ENCODE measurements at regions not wholly inside any gene's neighbourhood (a gene's known extent, or its start where the extent isn't known, plus 50 kb on each side); places are given as distances from the start of the nearest gene placed in this dataset.
A peak's percentile ranks its signal among the peaks of the same experiment; 100 is the strongest.

DNA sequence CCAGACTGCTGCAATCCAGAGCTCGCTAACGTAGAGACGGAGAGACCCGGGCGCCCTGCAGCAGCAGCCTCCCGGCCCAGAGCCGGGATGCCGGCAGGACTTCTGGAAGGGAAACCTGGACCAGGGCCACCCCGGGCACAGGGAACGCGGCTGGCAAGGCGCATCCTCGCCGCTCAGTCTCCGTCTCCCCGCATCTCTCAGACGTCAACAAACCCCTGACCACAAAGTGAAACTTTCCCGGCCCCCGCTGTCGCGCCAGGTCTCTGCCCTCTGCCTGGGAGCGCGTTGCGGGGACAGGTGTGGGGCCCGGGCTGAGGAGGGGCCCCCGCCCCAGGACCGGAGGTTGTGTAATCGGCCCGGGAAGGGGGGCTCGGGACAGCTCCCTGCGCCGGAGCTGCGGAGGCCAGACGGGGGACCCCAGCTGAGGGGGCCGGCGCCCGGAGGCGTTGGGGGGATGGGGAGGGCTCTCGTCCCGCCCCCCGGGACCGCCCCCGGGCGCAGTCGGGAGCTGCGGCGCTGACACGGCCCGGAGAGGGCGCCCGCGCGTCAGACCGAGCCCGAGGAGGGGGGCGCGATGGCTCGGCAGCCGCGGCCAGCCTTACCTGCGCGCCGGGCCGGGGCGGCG, 116.6 kb upstream of the HIVEP3 start:
- TF ChIP-seq, protein P1, sequence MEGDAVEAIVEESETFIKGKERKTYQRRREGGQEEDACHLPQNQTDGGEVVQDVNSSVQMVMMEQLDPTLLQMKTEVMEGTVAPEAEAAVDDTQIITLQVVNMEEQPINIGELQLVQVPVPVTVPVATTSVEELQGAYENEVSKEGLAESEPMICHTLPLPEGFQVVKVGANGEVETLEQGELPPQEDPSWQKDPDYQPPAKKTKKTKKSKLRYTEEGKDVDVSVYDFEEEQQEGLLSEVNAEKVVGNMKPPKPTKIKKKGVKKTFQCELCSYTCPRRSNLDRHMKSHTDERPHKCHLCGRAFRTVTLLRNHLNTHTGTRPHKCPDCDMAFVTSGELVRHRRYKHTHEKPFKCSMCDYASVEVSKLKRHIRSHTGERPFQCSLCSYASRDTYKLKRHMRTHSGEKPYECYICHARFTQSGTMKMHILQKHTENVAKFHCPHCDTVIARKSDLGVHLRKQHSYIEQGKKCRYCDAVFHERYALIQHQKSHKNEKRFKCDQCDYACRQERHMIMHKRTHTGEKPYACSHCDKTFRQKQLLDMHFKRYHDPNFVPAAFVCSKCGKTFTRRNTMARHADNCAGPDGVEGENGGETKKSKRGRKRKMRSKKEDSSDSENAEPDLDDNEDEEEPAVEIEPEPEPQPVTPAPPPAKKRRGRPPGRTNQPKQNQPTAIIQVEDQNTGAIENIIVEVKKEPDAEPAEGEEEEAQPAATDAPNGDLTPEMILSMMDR (conservative IDR thresholded peaks at IDR 0.05): peak; percentile 46; the same call in 2 of the 3 replicates
- Histone ChIP-seq H3K4ac (ENCODE audit: low read depth, low read length) (no peak overlapping the region), H3K79me2 (ENCODE audit: insufficient read depth, low read length) (no peaks in the 10 kb centered on the region), H3K27ac (ENCODE audit: insufficient read length, low read depth, low read length) (no peak overlapping the region), H2BK12ac (ENCODE audit: insufficient read length, low read depth, low read length) (no peak overlapping the region), H3K18ac (ENCODE audit: insufficient read length, low read depth, low read length) (no peak overlapping the region), H3K23ac (ENCODE audit: insufficient read length, low read depth, low read length) (no peak overlapping the region), H4K91ac (ENCODE audit: insufficient read length, low read depth, low read length) (no peak overlapping the region), H4K20me1 (ENCODE audit: control insufficient read depth, insufficient read depth, insufficient read length) (no peaks in the 10 kb centered on the region), H4K5ac (ENCODE audit: insufficient read length, low read depth, low read length) (no peak overlapping the region), H3K14ac (ENCODE audit: insufficient read depth, low read length) (no peak overlapping the region), H3K79me1 (ENCODE audit: insufficient read depth, low read depth, low read length, poor library complexity, severe bottlenecking) (no peaks in the 10 kb centered on the region), H2BK5ac (ENCODE audit: insufficient read length, low read length) (no peak overlapping the region), H2BK15ac (ENCODE audit: low read depth, low read length) (no peak overlapping the region), H4K8ac (replicated peaks; ENCODE audit: insufficient read length, low read depth, low read length) (no peak overlapping the region), H2AFZ (ENCODE audit: low read length) (no peak overlapping the region), H3K56ac (ENCODE audit: insufficient read length, low read depth, low read length) (no peak overlapping the region), H3K23me2 (ENCODE audit: insufficient read length, low read depth, low read length, poor library complexity, severe bottlenecking) (peaks cover 7% of the 10 kb centered on the region), H3K9ac (ENCODE audit: extremely low read depth, insufficient read length, low read length) (no peak overlapping the region), H3K9me3 (ENCODE audit: control insufficient read depth, low read depth, low read length) (no peaks in the 10 kb centered on the region), H3K4me1 (ENCODE audit: insufficient read depth, low read length) (no peaks in the 10 kb centered on the region), H2BK120ac (ENCODE audit: low read depth, low read length, poor library complexity, severe bottlenecking) (no peak overlapping the region), H3T11ph (ENCODE audit: low read length) (no peak overlapping the region), H2AK5ac (ENCODE audit: insufficient read length, low read length) (no peak overlapping the region), H2BK20ac (ENCODE audit: low read depth, low read length, poor library complexity, severe bottlenecking) (no peak overlapping the region), H3K4me2 (ENCODE audit: insufficient read depth, insufficient read length, low read length) (peak overlapping the region; percentile 55), H3K27me3 (ENCODE audit: insufficient read depth, low read length) (peaks cover 4% of the 10 kb centered on the region; the same call in 1 of the 2 replicates)
- Mint-ChIP-seq H3K4me3 (peak overlapping the region; percentile 77 to 86), H3K27me3 (ENCODE audit: low read depth) (peaks cover 35% of the 10 kb centered on the region), H3K36me3 (ENCODE audit: insufficient read depth in 1 of 3, low read depth in 3 of 3) (peaks cover 0 to 2% (median 0%) of the 10 kb centered on the region in 3 experiments; a peak in 2 of 7 replicates), H3K4me1 (peaks cover 9% of the 10 kb centered on the region in 2 experiments), H3K9me3 (no peaks in the 10 kb centered on the region), H3K27ac (no peak overlapping the region)
- WGBS (ENCODE audit: extremely low coverage, insufficient read length, low lambda C conversion rate): no CpG with 5 or more reads among the region's 66 CpGs
- DNase-seq: peak; percentile 74

Measured in H9 (cell line).